CD14-positive monocyte (primary cell): ENCODE measurements at regions not wholly inside any gene's neighbourhood (a gene's known extent, or its start where the extent isn't known, plus 50 kb on each side); places are given as distances from the start of the nearest gene placed in this dataset.

Source experiments
- DNase-seq, 3 donors: peaks; one replicate each; pipeline ENCODE4 v3.0.0-alpha.2; 2011 to 2022
- H2AFZ ChIP-seq: 2 replicates; pipeline ENCODE4 v1.6.0; 2012; ENCODE audit warnings: mild to moderate bottlenecking, low read depth, low read length, inconsistent platforms; ENCODE audit not compliant: insufficient read depth, poor library complexity, severe bottlenecking
- H3K27ac ChIP-seq, 2 donors: 1 replicate in 1 of 2; 2 replicates in 1 of 2; pipeline ENCODE4 v1.5.1; 2012 to 2013; ENCODE audit warnings: low read length in 2 of 2, control low read depth in 1 of 2, inconsistent platforms in 1 of 2, low read depth in 1 of 2, mild to moderate bottlenecking in 1 of 2
- H3K27me3 ChIP-seq, 2 donors: one replicate each; pipeline versions ENCODE4 v1.6.0 to v1.6.1; 2011 to 2013; ENCODE audit warnings: low read length in 2 of 2; ENCODE audit not compliant: control insufficient read depth in 2 of 2, insufficient read depth in 2 of 2
- H3K36me3 ChIP-seq, 2 donors: replicated peaks in 1 of 2; 1 replicate in 1 of 2; 2 replicates in 1 of 2; pipeline versions ENCODE4 v1.5.1 to v1.6.1; 2012 to 2013; ENCODE audit warnings: low read length in 2 of 2, control low read depth in 1 of 2, inconsistent platforms in 1 of 2, mild to moderate bottlenecking in 1 of 2; ENCODE audit not compliant: insufficient read depth in 2 of 2, control insufficient read depth in 1 of 2
- H3K4me1 ChIP-seq, 2 donors: 1 replicate in 1 of 2; 2 replicates in 1 of 2; pipeline versions ENCODE4 v1.5.1 to v1.6.1; 2012 to 2013; ENCODE audit warnings: low read length in 2 of 2, control low read depth in 1 of 2, inconsistent platforms in 1 of 2, mild to moderate bottlenecking in 1 of 2, moderate library complexity in 1 of 2; ENCODE audit not compliant: insufficient read depth in 2 of 2, control insufficient read depth in 1 of 2
- H3K4me2 ChIP-seq: replicated peaks from 2 replicates; pipeline ENCODE3; 2012; ENCODE audit warnings: low read length, moderate library complexity, mild to moderate bottlenecking; ENCODE audit not compliant: poor library complexity, severe bottlenecking; ENCODE audit errors: extremely low read depth
- H3K4me3 ChIP-seq, 3 experiments: fragments of 200-600 bp in 1 of 3; sonication (generic) in 1 of 3; replicated peaks in 1 of 3; 1 replicate in 2 of 3; 2 replicates in 1 of 3; pipeline ENCODE4 v1.5.1; 2011 to 2013; ENCODE audit warnings: low read length in 3 of 3, mild to moderate bottlenecking in 3 of 3, control low read depth in 2 of 3, low read depth in 2 of 3, inconsistent platforms in 1 of 3, moderate library complexity in 1 of 3
- H3K79me2 ChIP-seq: 2 replicates; pipeline ENCODE4 v1.6.0; 2012; ENCODE audit warnings: mild to moderate bottlenecking, control low read depth, inconsistent platforms, low read length, moderate library complexity; ENCODE audit not compliant: insufficient read depth
- H3K9ac ChIP-seq: 2 replicates; pipeline ENCODE4 v1.6.0; 2017; ENCODE audit warnings: low read length, mild to moderate bottlenecking; ENCODE audit not compliant: insufficient read depth, poor library complexity, severe bottlenecking
- H3K9me3 ChIP-seq, 2 donors: replicated peaks in 1 of 2; 1 replicate in 1 of 2; 2 replicates in 1 of 2; pipeline versions ENCODE4 v1.5.1 to v1.6.1; 2012 to 2013; ENCODE audit warnings: low read length in 2 of 2, control low read depth in 1 of 2; ENCODE audit not compliant: control insufficient read depth in 1 of 2, insufficient read depth in 1 of 2
- H4K20me1 ChIP-seq: 2 replicates; pipeline ENCODE4 v1.6.0; 2012; ENCODE audit warnings: mild to moderate bottlenecking, low read length, control low read depth, moderate library complexity; ENCODE audit not compliant: insufficient read depth
- H3K27ac Mint-ChIP-seq, 7 donors: one replicate each; pipeline ENCODE4 v1.8.0; 2020; ENCODE audit warnings: mild to moderate bottlenecking in 7 of 7, mixed read lengths in 7 of 7, moderate library complexity in 6 of 7, inconsistent platforms in 2 of 7
- H3K27me3 Mint-ChIP-seq, 3 donors: one replicate each; pipeline ENCODE4 v1.8.0; 2021 to 2022; ENCODE audit warnings: low read depth in 3 of 3, mild to moderate bottlenecking in 3 of 3, mixed read lengths in 3 of 3, moderate library complexity in 3 of 3, inconsistent platforms in 1 of 3
- H3K36me3 Mint-ChIP-seq, 2 donors: one replicate each; pipeline ENCODE4 v1.8.0; 2020; ENCODE audit warnings: mixed read lengths in 2 of 2, inconsistent platforms in 1 of 2, mild to moderate bottlenecking in 1 of 2
- H3K4me1 Mint-ChIP-seq: one replicate; pipeline ENCODE4 v1.8.0; 2020; ENCODE audit warnings: mild to moderate bottlenecking, mixed read lengths
- H3K4me3 Mint-ChIP-seq, 2 donors: one replicate each; pipeline ENCODE4 v1.8.0; 2020; ENCODE audit warnings: mild to moderate bottlenecking in 2 of 2, mixed read lengths in 2 of 2, moderate library complexity in 1 of 2
- H3K9me3 Mint-ChIP-seq, 7 donors: one replicate each; pipeline ENCODE4 v1.8.0; 2020 to 2022; ENCODE audit warnings: mixed read lengths in 7 of 7, mild to moderate bottlenecking in 6 of 7, moderate library complexity in 6 of 7, inconsistent platforms in 2 of 7
- CTCF ChIP-seq: fragments of 200-600 bp; IDR thresholded peaks from one replicate; pipeline ENCODE4 v1.8.0; 2022; ENCODE audit warnings: antibody characterized with exemption, mild to moderate bottlenecking
- WGBS: methylation state at CpG from one replicate; pipeline ENCODE4 v1.1.5; 2013; ENCODE audit warnings: missing lambda C conversion rate; ENCODE audit not compliant: insufficient coverage; 5-methylcytosine and 5-hydroxymethylcytosine counted together
- intact Hi-C, 2 donors: fragments of 100-400 bp; cut with micrococcal nuclease; formaldehyde crosslinking; loops; one replicate each; pipeline versions ENCODE4 v1.15.0 to v1.15.1; 2023

- Histone ChIP-seq H3K79me2 (no peaks in the 10 kb centered on the region), H3K27ac (no peak overlapping the region), H3K9ac (no peak overlapping the region), H3K4me1 (no peaks in the 10 kb centered on the region), H3K9me3 (no peaks in the 10 kb centered on the region), H3K4me3 (no peak overlapping the region), H3K36me3 (no peaks in the 10 kb centered on the region), H3K27me3 (no peaks in the 10 kb centered on the region), H2AFZ (no peak overlapping the region), H3K4me2 (no peak overlapping the region), H4K20me1 (no peaks in the 10 kb centered on the region)
- TF ChIP-seq CTCF, result no peak
- Mint-ChIP-seq H3K36me3 (no peaks in the 10 kb centered on the region), H3K27me3 (peaks cover 0 to 11% (median 2%) of the 10 kb centered on the region in 3 donors), H3K4me3 (no peak overlapping the region), H3K4me1 (no peaks in the 10 kb centered on the region), H3K27ac (no peak overlapping the region), H3K9me3 (no peaks in the 10 kb centered on the region)
- no peak for DNase-seq
- intact Hi-C loops, result no loop called here
- WGBS, result 76% methylated on average over 2 of the region's 5 CpGs
These were observed 78.4 kb upstream of the FZD7 start for GRCh38 chr2:201955231-201955630.

GRCh38 chr2:201955702-201956141, 77.9 kb upstream of the FZD7 start:
- no peak overlapping the region for H3K4me3 ChIP-seq
- WGBS, result 88% methylated on average over 1 of the region's 4 CpGs
- no peaks in the 10 kb centered on the region for H3K36me3 ChIP-seq
- DNase-seq, result no peak
- peaks cover 0 to 11% (median 2%) of the 10 kb centered on the region in 3 donors for H3K27me3 Mint-ChIP-seq
- H3K36me3 Mint-ChIP-seq, result no peaks in the 10 kb centered on the region
- H3K27me3 ChIP-seq, result no peaks in the 10 kb centered on the region
- no peaks in the 10 kb centered on the region for H3K4me1 Mint-ChIP-seq
- no peak overlapping the region for H2AFZ ChIP-seq
- H3K27ac Mint-ChIP-seq, result no peak overlapping the region
- no peaks in the 10 kb centered on the region for H3K4me1 ChIP-seq
- no peak overlapping the region for H3K4me2 ChIP-seq
- no peak overlapping the region for H3K9ac ChIP-seq
- H4K20me1 ChIP-seq, result no peaks in the 10 kb centered on the region
- H3K4me3 Mint-ChIP-seq, result no peak overlapping the region
- peaks cover 0 to 1% (median 0%) of the 10 kb centered on the region in 7 donors for H3K9me3 Mint-ChIP-seq
- H3K27ac ChIP-seq, result no peak overlapping the region
- no peak for TF ChIP-seq CTCF
- H3K79me2 ChIP-seq, result no peaks in the 10 kb centered on the region
- intact Hi-C loops, result no loop called here
- no peaks in the 10 kb centered on the region for H3K9me3 ChIP-seq
